ENCODE measurements at regions not wholly inside any gene's neighbourhood (a gene's known extent, or its start where the extent isn't known, plus 50 kb on each side); places are given as distances from the start of the nearest gene placed in this dataset.

GRCh38 chr1:70809069-70809468 lies 238.5 kb downstream of the PTGER3 start:
- intact Hi-C loops (cut with DNase I; ENCODE audit: low total_unique reads): no loop called here
- Histone ChIP-seq H3K4me3 (no peak overlapping the region), H3K36me3 (no peaks in the 10 kb centered on the region), H3K9me3 (peaks cover 0 to under 1% of the 10 kb centered on the region in 2 donors), H3K27ac (no peak overlapping the region), H3K4me1 (no peaks in the 10 kb centered on the region), H3K27me3 (no peaks in the 10 kb centered on the region)
- TF ChIP-seq POLR2A (IDR thresholded peaks at IDR 0.05) (no peak), POLR2AphosphoS5 (IDR thresholded peaks at IDR 0.05) (no peak), CTCF (IDR thresholded peaks at IDR 0.05) (no peak)
- no peak for DNase-seq (ENCODE audit: low spot score in 2 of 2)

GRCh38 chr1:70811815-70812214 lies 235.8 kb downstream of the PTGER3 start:
- DNase-seq (ENCODE audit: low spot score in 2 of 2): no peak
- Histone ChIP-seq H3K9me3 (no peaks in the 10 kb centered on the region), H3K27ac (no peak overlapping the region), H3K27me3 (no peaks in the 10 kb centered on the region), H3K4me1 (no peaks in the 10 kb centered on the region), H3K36me3 (no peaks in the 10 kb centered on the region), H3K4me3 (no peak overlapping the region)
- TF ChIP-seq CTCF (IDR thresholded peaks at IDR 0.05) (no peak), POLR2A (IDR thresholded peaks at IDR 0.05) (no peak), POLR2AphosphoS5 (IDR thresholded peaks at IDR 0.05) (no peak)
- intact Hi-C loops (cut with DNase I; ENCODE audit: low total_unique reads): no loop called here

GRCh38 chr1:70812442-70813109 lies 235.0 kb downstream of the PTGER3 start:
- H3K4me1 ChIP-seq: no peaks in the 10 kb centered on the region
- H3K27ac ChIP-seq: no peak overlapping the region
- no peak overlapping the region for H3K4me3 ChIP-seq
- H3K9me3 ChIP-seq: no peaks in the 10 kb centered on the region
- H3K27me3 ChIP-seq: no peaks in the 10 kb centered on the region
- TF ChIP-seq POLR2A (IDR thresholded peaks at IDR 0.05): no peak
- no peak for DNase-seq (ENCODE audit: low spot score in 2 of 2)
- no peaks in the 10 kb centered on the region for H3K36me3 ChIP-seq
- intact Hi-C loops (cut with DNase I; ENCODE audit: low total_unique reads): no loop called here

GRCh38 chr1:70818401-70818800 lies 229.2 kb downstream of the PTGER3 start:
- Histone ChIP-seq H3K27me3 (no peaks in the 10 kb centered on the region), H3K36me3 (no peaks in the 10 kb centered on the region), H3K27ac (no peak overlapping the region), H3K4me3 (no peak overlapping the region), H3K4me1 (no peaks in the 10 kb centered on the region), H3K9me3 (no peaks in the 10 kb centered on the region)
- intact Hi-C loops (cut with DNase I; ENCODE audit: low total_unique reads): no loop called here
- TF ChIP-seq POLR2AphosphoS5 (IDR thresholded peaks at IDR 0.05) (no peak), POLR2A (IDR thresholded peaks at IDR 0.05) (no peak)
- DNase-seq (ENCODE audit: low spot score in 2 of 2): no peak

GRCh38 chr1:70819231-70819630 lies 228.4 kb downstream of the PTGER3 start:
- no peaks in the 10 kb centered on the region for H3K4me1 ChIP-seq
- DNase-seq (ENCODE audit: low spot score in 2 of 2): no peak
- H3K4me3 ChIP-seq: no peak overlapping the region
- intact Hi-C loops (cut with DNase I; ENCODE audit: low total_unique reads): no loop called here
- no peaks in the 10 kb centered on the region for H3K36me3 ChIP-seq
- no peaks in the 10 kb centered on the region for H3K9me3 ChIP-seq
- no peak overlapping the region for H3K27ac ChIP-seq
- no peak for TF ChIP-seq POLR2A (IDR thresholded peaks at IDR 0.05)
- no peak for TF ChIP-seq POLR2AphosphoS5 (IDR thresholded peaks at IDR 0.05)
- TF ChIP-seq CTCF (IDR thresholded peaks at IDR 0.05): no peak
- H3K27me3 ChIP-seq: no peaks in the 10 kb centered on the region

- no peak for DNase-seq (ENCODE audit: low spot score in 2 of 2)
- Histone ChIP-seq H3K27ac (no peak overlapping the region), H3K9me3 (no peaks in the 10 kb centered on the region), H3K4me3 (no peak overlapping the region), H3K4me1 (no peaks in the 10 kb centered on the region), H3K36me3 (no peaks in the 10 kb centered on the region), H3K27me3 (no peaks in the 10 kb centered on the region)
- TF ChIP-seq POLR2AphosphoS5 (IDR thresholded peaks at IDR 0.05) (no peak), CTCF (IDR thresholded peaks at IDR 0.05) (no peak), POLR2A (IDR thresholded peaks at IDR 0.05) (no peak)
- intact Hi-C loops (cut with DNase I; ENCODE audit: low total_unique reads): no loop called here
Observed at GRCh38 chr1:70819785-70820184, 227.8 kb downstream of the PTGER3 start.
